B cell (primary cell): ENCODE measurements at regions not wholly inside any gene's neighbourhood (a gene's known extent, or its start where the extent isn't known, plus 50 kb on each side); places are given as distances from the start of the nearest gene placed in this dataset.

Experiments used
- CTCF ChIP-seq: fragments of 200-600 bp; IDR thresholded peaks from one replicate; pipeline ENCODE4 v1.8.0; 2022; ENCODE audit warnings: antibody characterized with exemption, mild to moderate bottlenecking
- EZH2 ChIP-seq: IDR thresholded peaks from 2 replicates; pipeline ENCODE4 v1.6.1; 2012; ENCODE audit warnings: borderline replicate concordance, low read depth, mild to moderate bottlenecking, moderate library complexity, low read length; ENCODE audit not compliant: insufficient read depth, poor library complexity, severe bottlenecking

DNA sequence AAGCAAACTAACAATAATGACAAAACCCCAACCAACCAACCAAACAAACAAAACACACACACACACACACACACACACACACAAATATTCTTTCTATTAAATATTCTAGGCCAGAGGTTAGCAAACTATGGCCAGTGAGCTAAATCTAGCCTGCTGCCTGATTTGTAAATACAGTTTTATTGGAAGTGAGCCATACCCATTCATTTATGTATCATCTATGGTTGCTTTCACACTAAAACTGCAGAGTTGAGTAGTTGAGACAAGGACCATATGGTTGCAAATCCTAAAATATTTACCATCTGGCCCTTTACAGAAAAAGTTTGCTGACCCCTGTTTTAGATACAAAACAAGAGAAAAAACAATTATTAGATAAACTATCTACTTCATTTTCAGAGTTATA lies 620.5 kb upstream of the SEMA6A start:
- TF ChIP-seq CTCF (no peak), EZH2 (no peak)
